HG02571 (cell line): ENCODE measurements at regions not wholly inside any gene's neighbourhood (a gene's known extent, or its start where the extent isn't known, plus 50 kb on each side); places are given as distances from the start of the nearest gene placed in this dataset.
"Not testable (repeated sequence)": the region's sequence is repeated elsewhere in the genome, so short reads cannot be mapped to it uniquely, and the experiment has no call there.

Experiments used
- ATAC-seq: cut with Tn5 transposase; IDR thresholded peaks from one replicate; pipeline ENCODE4 v1.9.1; 2021; ENCODE audit warnings: mild to moderate bottlenecking, moderate library complexity; ENCODE audit not compliant: unreplicated experiment

DNA sequence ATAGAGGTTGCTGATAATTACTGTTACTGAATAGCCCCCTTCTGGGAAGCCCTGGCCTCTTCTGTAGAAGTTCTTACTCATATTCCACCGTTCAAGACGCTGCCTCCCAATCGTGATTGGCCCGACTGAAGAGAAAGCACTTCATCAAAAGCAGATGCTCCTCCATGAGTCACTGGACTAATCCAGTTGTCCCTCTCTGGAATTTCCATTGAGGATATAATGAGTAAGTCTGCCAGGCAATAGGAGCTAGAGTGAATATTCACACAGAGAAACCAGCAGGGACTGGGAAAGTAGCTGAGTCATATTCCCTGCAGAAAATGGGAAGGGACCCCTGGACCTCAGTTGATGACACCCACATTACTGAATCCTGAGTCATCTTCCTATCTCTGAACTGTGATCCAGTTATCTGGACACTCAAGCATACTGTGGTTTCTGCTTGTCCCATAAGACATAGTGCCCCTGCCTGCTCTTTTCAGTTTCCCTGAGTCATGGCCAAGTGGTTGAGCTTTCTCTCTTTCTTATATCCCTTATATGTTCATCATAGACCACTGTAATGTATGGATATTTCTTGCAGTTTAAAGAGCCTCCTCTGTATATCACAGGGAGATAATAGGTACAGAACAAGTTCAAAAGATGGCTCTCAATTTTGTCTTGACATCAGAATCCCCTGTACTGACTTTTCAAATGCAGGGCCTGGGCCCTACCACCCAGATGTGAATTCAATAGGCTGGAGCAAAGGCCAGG lies 151.2 kb upstream of the CDIN1 start:
- no peak for ATAC-seq

- no peak for ATAC-seq
These were observed 149.7 kb upstream of the CDIN1 start for GRCh38 chr15:36429707-36430106.

- ATAC-seq = no peak
These were observed 149.1 kb upstream of the CDIN1 start for GRCh38 chr15:36430280-36430679.

DNA sequence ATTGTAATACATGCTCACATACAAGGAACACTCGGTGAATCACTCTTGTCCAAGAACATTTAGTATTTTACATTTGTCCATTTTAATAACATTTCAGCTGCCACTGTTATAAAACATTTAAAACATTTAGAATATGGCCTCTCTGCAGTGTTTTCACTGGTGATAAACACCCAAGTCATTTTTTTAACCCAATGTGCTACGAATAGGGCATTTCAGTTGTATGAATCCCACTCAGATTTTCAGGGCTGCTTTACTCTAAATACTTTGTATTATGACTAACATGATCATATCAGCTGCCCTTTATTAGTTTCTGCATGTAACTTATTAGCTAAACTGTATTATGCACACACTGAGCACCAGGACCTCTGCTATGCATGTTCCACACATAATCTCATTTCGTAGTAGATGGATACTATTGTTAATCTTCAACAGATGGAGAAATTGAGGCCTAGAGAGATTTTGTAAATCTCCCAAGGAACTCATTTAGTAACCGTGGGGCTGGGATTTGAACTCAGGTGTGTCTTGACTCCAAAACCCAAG lies 148.6 kb upstream of the CDIN1 start:
- no peak for ATAC-seq

GRCh38 chr15:36432161-36432560 lies 147.3 kb upstream of the CDIN1 start:
- no peak for ATAC-seq

GRCh38 chr15:36434177-36434576 lies 145.2 kb upstream of the CDIN1 start:
- ATAC-seq = no peak

GRCh38 chr15:36438499-36438898 lies 140.9 kb upstream of the CDIN1 start:
- ATAC-seq = no peak

DNA sequence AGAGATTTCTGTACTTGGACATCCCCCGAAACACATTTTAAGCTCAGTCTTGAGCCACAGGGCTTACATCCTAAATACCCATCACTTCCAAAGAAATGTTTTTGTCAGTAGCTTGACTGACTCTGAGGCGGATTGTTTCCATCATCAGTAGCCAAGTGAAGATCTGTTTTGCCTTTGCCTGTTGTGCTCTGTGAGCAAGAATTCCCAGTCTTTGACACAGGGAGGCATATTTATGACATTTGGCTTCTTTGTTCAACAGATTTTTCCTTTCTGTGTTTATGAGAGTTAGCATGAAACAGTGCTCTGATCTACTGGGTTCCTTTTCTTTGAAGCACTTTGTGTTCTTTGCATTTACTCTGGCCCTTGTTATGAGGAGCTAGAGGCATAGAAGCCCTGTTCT lies 132.1 kb upstream of the CDIN1 start:
- no peak for ATAC-seq

DNA sequence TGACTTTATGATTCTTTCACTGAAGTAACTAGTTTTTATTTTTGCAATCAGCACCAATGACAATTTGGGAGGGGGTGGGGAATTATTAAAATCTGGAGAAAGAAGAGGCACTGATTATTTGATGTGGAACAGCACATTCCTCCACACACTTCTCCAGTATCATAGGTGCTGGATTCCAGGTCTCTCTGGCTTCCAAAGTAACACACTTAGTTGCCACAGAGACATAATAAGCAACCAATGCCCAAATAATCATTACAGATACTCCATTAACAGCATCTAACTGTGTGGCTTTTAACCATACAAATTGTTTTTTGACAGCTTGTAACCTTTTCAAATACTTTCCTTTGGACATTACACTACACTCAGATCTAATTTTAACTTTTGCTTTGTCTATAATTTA lies 131.0 kb upstream of the CDIN1 start:
- ATAC-seq = no peak

DNA sequence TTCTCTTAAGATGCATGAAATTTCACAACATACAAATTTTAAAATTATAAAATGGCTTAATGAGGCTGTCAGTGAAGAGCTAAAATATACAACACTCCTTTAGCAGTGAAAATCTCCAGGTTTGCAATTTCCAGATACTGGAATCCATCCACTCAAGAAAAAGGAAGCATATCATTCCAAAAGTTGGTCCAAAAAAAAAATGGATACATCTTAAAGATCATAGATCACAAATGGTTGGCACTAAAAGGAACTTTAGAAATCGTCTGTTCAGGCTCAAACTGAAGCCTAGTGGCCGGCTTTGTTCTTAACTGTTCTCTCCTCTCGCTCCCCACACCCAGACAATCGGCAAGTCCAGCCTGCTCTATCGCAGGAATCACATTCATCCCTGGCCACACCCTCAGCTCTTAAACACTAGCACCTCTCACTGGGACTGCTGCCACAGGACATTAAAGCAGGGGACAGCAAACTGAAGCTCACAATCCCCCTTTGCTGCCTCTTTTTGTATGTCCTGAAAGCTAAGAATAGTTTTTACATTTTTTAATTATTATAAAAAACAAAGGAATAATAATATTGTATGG lies 130.3 kb upstream of the CDIN1 start:
- ATAC-seq = no peak

DNA sequence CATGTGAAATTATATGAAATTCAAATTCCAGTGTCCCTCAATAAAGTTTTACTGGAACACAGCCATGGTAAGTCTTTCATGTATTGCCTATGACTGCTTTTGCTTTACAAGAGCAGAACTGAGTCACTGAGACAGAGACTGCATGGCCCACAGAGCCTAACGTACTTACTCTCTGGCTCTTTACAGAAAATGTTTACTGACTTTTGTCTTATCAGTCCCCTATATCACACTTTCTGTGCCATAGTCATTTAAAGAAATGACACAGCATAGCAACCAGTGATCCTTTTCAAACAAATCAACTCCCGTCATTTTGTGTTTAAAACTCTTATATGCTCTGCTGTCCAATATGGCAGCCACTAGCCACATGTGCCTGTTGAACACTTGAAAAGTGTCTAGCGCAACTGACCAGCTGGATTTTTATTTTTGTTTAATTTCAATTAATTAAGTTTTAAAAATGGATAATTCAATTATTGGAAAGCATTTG lies 129.7 kb upstream of the CDIN1 start:
- no peak for ATAC-seq

- ATAC-seq = not testable (repeated sequence)
These were observed 125.2 kb upstream of the CDIN1 start for GRCh38 chr15:36454244-36454643.

- no peak for ATAC-seq
These were observed 121.0 kb upstream of the CDIN1 start for GRCh38 chr15:36458411-36458810.

- no peak for ATAC-seq
These were observed 114.1 kb upstream of the CDIN1 start for GRCh38 chr15:36465304-36465703.

GRCh38 chr15:36468746-36469145 lies 110.7 kb upstream of the CDIN1 start:
- ATAC-seq = no peak

DNA sequence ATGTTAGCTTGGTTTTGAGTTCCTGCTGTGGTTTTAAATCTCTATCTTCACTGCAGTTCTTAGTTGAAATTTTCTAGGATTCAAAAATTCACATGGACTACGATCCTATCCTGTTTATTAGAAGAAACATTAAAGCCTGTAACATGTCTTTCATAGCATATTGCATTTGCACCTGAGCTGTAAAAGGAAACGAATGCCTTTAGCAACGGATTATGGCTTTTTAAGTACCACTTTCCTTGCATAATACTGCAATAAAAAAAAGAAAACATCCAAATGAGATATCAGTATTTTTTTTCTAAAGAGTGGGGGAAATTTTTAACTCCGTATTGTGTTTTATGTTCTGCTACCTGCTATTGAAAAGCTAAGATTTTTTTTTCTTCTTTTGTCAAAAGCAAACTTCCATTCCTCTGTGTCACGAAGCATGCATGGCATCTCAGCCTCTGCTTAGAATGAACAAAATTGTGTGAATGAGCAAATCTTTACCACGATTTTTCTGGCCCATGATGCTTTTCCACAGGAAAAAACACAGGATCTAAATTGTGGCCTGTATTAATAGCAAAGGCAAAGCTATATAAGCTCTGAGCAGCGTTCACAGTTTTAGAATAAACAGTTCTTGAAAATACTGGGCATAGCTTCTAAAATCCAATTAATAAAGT lies 110.0 kb upstream of the CDIN1 start:
- no peak for ATAC-seq

- no peak for ATAC-seq
These were observed 106.8 kb upstream of the CDIN1 start for GRCh38 chr15:36472672-36473071.

GRCh38 chr15:36478561-36478960 lies 100.9 kb upstream of the CDIN1 start:
- no peak for ATAC-seq

DNA sequence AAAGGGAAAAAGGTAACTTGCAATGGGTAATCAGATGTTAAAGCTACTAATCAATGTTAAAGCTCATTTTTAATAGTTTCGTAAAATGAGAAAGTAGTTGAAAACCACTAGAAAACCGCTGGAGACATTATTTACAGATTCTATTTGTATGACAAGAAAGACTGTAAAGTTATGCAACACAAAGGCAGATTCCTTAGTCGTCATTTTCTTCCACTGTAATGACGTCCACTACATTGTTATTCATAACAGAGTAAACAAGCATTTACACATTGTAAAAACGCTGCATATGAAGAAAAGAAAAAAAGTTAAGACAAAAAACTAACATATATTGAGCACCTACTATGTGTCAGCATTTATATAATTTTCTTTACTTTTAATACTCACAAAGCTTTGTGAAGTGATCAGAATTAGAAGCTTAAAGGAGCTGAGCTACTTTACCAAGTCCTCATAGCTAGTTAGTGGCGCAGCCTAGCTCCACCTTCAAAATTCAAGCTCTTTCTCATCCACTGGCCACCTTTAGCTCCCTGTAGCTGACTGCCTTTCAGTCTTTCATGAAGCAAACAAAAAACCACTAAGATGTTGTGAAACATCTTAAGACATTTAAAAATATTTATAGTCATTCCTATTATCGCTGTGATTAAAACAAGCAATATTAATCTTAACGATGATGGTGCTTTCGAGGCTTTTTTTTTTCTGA lies 100.1 kb upstream of the CDIN1 start:
- no peak for ATAC-seq

DNA sequence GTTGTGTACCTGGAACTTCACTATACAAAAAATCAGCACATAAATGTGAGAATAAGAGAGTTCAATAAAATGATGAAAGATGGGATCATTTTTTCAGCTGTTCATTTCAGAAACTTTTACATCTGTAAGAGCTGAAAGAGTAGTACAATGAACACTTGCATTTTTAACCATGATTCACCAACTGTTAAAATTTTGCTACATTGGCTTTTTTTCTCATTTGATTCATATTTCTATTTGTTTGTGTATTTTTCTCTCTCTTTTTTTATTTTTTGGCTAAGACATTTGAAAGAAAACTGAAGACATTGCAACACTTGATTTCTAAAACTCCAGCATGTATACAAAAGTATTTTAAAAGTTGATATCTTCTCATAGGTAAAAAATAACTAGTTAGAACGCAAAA lies 98.3 kb upstream of the CDIN1 start:
- no peak for ATAC-seq

DNA sequence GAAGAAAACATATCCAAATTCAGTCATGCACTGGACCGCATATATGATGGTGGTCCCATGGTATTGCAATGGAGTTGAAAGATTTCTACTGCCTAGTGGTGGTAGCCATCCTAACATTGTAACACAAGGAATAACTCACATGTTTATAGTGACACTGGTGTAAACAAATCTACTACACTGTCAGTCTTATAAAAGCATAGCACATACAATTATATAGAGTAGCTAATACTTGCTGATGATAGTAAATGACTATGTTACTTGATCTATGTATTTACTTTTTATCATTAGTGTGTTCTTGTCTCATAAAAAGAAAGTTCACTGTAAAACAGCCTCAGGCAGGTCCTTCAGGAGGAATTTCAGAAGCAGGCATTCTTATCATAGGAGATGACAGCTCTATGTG lies 96.0 kb upstream of the CDIN1 start:
- ATAC-seq = no peak
